ENCODE measurements at regions not wholly inside any gene's neighbourhood (a gene's known extent, or its start where the extent isn't known, plus 50 kb on each side); places are given as distances from the start of the nearest gene placed in this dataset.

DNA sequence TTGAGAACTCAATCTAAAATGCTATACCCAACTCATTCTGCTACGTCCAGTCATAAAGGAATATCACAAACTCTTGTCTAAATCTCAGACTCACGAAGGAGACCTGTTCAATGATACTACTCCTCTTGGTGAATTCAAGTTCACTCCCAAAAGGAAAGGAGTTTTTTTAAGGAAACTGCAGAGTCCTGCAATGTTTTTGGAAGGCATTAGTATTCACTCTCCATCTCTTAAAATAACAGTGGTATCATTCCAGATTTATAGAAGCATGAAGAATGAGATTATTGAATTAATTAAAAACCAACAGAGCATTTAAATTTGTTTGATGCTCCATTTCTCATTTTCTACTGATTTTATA is 73.4 kb downstream of the FOXD1 start:
- no peak overlapping the region for H3K4me3 ChIP-seq
- no peak for ATAC-seq
- intact Hi-C loops (cut with DNase I): no loop called here
- TF ChIP-seq, protein P1, sequence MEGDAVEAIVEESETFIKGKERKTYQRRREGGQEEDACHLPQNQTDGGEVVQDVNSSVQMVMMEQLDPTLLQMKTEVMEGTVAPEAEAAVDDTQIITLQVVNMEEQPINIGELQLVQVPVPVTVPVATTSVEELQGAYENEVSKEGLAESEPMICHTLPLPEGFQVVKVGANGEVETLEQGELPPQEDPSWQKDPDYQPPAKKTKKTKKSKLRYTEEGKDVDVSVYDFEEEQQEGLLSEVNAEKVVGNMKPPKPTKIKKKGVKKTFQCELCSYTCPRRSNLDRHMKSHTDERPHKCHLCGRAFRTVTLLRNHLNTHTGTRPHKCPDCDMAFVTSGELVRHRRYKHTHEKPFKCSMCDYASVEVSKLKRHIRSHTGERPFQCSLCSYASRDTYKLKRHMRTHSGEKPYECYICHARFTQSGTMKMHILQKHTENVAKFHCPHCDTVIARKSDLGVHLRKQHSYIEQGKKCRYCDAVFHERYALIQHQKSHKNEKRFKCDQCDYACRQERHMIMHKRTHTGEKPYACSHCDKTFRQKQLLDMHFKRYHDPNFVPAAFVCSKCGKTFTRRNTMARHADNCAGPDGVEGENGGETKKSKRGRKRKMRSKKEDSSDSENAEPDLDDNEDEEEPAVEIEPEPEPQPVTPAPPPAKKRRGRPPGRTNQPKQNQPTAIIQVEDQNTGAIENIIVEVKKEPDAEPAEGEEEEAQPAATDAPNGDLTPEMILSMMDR (IDR thresholded peaks at IDR 0.05): no peak
- no peak overlapping the region for H3K27ac ChIP-seq
- no peaks in the 10 kb centered on the region for H3K4me1 ChIP-seq
- no peaks in the 10 kb centered on the region for H3K9me3 ChIP-seq
- no peak for DNase-seq
- peaks cover 28 to 92% of the 10 kb centered on the region in 2 donors for H3K27me3 ChIP-seq
- H3K36me3 ChIP-seq: no peaks in the 10 kb centered on the region

DNA sequence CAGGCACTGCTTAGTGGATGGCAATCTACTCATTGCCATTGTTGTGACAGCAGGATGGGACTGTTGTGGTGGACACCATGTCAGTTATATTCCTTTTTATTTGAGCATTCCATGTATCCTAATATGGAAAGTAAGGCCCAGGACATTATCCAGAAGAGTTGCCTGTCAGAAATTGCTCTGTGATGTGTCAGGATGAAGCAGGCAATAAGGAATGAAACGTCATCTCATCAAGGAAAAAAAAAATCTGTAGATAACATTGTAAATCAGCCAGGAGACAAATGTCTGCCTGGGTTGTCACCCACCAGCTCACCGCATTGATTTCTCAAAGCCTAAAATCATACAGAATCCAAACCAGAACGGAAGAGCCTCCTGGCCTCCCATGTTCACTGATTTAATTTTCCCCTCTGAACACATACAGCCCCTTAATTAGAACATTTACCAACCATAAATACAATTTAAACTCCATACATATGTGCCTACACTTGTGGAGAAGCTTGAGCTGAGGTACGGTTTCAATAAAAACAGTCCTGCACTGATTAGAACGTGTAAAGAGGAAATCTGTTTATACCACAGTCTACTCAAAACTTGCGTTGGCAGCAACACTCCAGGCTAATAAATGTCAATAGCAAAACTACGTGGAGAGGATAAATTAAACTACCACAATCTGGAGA is 73.9 kb downstream of the FOXD1 start:
- Histone ChIP-seq H3K27me3 (peaks cover 23 to 91% of the 10 kb centered on the region in 2 donors), H3K36me3 (no peaks in the 10 kb centered on the region), H3K27ac (no peak overlapping the region), H3K9me3 (no peaks in the 10 kb centered on the region), H3K4me1 (no peaks in the 10 kb centered on the region), H3K4me3 (no peak overlapping the region)
- intact Hi-C loops (cut with DNase I): no loop called here
- ATAC-seq (no peak), DNase-seq (no peak)
- TF ChIP-seq, protein P1 (IDR thresholded peaks at IDR 0.05): no peak

DNA sequence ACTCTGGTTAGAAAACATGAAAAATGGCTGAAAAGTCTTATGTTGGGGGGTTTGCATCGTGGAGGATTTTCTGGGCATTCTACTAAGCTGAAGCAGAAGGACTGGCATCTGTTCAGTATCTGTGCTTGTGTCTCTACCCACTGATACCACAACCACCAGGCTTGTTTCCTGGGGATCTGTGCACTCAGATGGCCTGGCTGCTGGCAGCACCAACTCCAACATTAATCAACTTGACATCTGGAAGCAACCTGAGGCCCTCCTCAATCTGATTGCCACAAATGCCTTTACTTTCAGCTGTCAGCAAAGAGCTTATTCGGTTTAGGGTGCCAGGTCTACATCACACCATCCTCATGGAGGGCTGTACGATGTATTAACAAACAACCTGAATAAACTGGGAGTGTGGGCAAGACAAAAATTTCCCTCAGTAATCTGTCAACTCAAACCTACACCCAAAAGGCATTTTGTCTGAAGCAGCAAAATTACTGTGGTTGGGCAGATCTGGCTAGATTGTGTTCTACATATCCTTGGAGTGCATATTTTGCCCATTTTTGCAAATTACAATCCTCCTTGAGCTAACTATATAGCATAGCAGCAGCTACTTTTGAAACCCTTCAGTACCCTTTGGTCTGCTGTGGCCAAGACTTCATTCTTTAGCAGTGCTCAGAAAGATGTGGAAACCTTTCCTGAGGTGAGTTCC is 74.6 kb downstream of the FOXD1 start:
- intact Hi-C loops (cut with DNase I): no loop called here
- TF ChIP-seq, protein P1 (IDR thresholded peaks at IDR 0.05): no peak
- H3K4me3 ChIP-seq: no peak overlapping the region
- no peak overlapping the region for H3K27ac ChIP-seq
- no peaks in the 10 kb centered on the region for H3K36me3 ChIP-seq
- no peak for DNase-seq
- peaks cover 16 to 90% of the 10 kb centered on the region in 2 donors for H3K27me3 ChIP-seq
- no peaks in the 10 kb centered on the region for H3K9me3 ChIP-seq
- ATAC-seq: no peak
- no peaks in the 10 kb centered on the region for H3K4me1 ChIP-seq

DNA sequence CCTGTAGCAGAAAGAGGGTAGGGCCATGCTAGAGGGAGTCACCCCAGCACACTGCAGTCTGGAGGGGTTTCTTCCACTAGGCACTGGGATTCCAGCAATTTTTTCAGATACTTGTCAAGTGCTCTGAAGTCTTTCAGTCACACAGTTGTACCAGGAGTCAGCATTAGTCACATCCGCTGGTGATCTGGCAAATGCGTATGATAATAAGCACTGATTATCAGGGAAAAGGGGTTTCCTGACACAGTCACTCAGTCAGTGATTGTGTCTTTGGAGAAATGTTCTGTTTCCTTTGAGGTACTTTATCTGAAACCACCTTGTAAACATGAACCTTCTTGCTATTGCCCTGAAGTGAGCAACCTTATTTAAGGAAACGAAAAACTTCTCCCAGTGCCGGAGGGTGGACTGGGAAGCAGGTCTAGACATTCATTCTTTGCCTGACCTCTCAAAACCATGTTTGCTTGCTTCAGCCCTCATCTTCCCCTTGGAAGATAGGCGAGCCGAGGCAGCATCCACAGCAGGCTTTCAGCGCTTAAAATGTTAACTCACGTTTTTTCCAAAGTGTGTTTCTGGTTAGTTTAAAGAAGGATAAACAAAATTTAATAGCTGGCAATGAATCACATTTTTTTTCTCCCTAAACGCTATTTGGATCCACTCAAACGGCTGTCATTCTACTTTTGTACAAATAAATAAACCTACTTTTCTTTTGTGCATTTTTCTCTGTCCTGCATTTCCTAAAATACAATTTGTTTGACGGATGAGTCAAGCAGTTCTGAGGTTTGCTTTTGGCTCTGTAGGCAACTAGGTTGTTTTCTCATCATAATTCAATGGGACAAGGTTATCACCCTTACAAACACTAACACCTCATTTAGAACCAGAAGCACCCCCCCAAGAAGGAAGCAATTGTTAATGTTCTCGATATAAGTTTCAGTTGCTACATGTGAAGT is 77.7 kb downstream of the FOXD1 start:
- H3K36me3 ChIP-seq: no peaks in the 10 kb centered on the region
- ATAC-seq: no peak
- DNase-seq: no peak
- H3K27me3 ChIP-seq: peaks cover 0 to 77% of the 10 kb centered on the region in 2 donors
- TF ChIP-seq, protein P1 (IDR thresholded peaks at IDR 0.05): no peak
- intact Hi-C loops (cut with DNase I): no loop called here
- no peak overlapping the region for H3K4me3 ChIP-seq
- H3K4me1 ChIP-seq: no peaks in the 10 kb centered on the region
- no peak overlapping the region for H3K27ac ChIP-seq
- no peaks in the 10 kb centered on the region for H3K9me3 ChIP-seq

DNA sequence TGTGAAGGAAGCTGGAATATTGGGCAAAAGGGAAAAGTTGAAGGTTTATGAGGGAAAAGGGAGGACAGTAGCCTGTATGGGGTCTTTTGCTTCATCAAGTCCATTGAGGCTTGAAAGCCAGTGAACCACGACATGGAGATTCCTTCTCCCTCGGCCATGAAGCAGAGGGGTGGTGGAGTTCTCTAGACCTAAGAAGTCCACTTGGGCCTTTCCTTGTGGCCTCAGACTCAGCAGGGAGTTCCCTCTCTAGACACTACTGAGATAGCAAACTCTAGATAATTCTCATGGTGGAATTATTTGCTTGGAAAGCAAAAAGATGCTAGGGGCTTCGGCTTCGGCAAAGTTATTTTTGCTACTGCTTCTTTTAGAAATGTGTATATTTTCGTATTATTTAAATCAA is 78.5 kb downstream of the FOXD1 start:
- H3K9me3 ChIP-seq: no peaks in the 10 kb centered on the region
- H3K27ac ChIP-seq: no peak overlapping the region
- TF ChIP-seq, protein P1 (IDR thresholded peaks at IDR 0.05): no peak
- no peaks in the 10 kb centered on the region for H3K36me3 ChIP-seq
- no peaks in the 10 kb centered on the region for H3K4me1 ChIP-seq
- peaks cover 0 to 73% of the 10 kb centered on the region in 2 donors for H3K27me3 ChIP-seq
- no peak overlapping the region for H3K4me3 ChIP-seq
- intact Hi-C loops (cut with DNase I): no loop called here
- DNase-seq: no peak
- no peak for ATAC-seq
